ENCODE measurements at regions not wholly inside any gene's neighbourhood (a gene's known extent, or its start where the extent isn't known, plus 50 kb on each side); places are given as distances from the start of the nearest gene placed in this dataset.

DNA sequence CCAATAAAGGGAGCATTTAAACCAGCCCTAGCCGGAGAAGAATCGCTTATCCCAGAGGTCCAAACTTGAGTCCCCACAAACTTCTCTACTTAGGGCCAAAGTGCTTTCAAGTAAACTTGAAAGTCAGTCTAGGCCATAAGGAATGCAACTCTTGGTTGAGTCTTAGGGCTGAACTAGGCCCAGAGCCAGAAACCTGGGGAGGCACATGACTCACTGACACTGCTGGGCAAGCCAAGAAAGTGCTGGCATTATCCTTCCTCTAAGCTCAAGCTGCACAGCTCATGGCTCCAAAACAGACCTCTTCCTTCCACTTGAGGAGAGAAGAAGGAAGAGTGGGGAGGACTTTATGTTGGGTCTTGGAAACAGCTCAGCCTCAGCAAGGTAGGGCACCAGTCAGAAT lies 1257.3 kb upstream of the DIAPH2 start:
- TF ChIP-seq, protein P1, sequence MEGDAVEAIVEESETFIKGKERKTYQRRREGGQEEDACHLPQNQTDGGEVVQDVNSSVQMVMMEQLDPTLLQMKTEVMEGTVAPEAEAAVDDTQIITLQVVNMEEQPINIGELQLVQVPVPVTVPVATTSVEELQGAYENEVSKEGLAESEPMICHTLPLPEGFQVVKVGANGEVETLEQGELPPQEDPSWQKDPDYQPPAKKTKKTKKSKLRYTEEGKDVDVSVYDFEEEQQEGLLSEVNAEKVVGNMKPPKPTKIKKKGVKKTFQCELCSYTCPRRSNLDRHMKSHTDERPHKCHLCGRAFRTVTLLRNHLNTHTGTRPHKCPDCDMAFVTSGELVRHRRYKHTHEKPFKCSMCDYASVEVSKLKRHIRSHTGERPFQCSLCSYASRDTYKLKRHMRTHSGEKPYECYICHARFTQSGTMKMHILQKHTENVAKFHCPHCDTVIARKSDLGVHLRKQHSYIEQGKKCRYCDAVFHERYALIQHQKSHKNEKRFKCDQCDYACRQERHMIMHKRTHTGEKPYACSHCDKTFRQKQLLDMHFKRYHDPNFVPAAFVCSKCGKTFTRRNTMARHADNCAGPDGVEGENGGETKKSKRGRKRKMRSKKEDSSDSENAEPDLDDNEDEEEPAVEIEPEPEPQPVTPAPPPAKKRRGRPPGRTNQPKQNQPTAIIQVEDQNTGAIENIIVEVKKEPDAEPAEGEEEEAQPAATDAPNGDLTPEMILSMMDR (IDR thresholded peaks at IDR 0.05 in 8 of 11, conservative IDR thresholded peaks at IDR 0.05 in 3 of 11): no peak
- TF ChIP-seq POLR2A (IDR thresholded peaks at IDR 0.05): no peak
- no peak for TF ChIP-seq POLR2AphosphoS5 (IDR thresholded peaks at IDR 0.05)

Measured in spleen (tissue), 7 donors.